C4-2B (cell line): ENCODE measurements at regions not wholly inside any gene's neighbourhood (a gene's known extent, or its start where the extent isn't known, plus 50 kb on each side); places are given as distances from the start of the nearest gene placed in this dataset.

Source experiments
- ZFX ChIP-seq: fragments of 450-650 bp; IDR thresholded peaks from 2 replicates; pipeline ENCODE4 v1.6.1; 2017
- TF ChIP-seq, protein P1 (sequence below): fragments of 450-650 bp; conservative IDR thresholded peaks from 2 replicates; pipeline ENCODE4 v1.5.1; 2017; ENCODE audit warnings: mild to moderate bottlenecking

- TF ChIP-seq, protein P1, sequence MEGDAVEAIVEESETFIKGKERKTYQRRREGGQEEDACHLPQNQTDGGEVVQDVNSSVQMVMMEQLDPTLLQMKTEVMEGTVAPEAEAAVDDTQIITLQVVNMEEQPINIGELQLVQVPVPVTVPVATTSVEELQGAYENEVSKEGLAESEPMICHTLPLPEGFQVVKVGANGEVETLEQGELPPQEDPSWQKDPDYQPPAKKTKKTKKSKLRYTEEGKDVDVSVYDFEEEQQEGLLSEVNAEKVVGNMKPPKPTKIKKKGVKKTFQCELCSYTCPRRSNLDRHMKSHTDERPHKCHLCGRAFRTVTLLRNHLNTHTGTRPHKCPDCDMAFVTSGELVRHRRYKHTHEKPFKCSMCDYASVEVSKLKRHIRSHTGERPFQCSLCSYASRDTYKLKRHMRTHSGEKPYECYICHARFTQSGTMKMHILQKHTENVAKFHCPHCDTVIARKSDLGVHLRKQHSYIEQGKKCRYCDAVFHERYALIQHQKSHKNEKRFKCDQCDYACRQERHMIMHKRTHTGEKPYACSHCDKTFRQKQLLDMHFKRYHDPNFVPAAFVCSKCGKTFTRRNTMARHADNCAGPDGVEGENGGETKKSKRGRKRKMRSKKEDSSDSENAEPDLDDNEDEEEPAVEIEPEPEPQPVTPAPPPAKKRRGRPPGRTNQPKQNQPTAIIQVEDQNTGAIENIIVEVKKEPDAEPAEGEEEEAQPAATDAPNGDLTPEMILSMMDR: no peak
- no peak for TF ChIP-seq ZFX
These were observed 154.5 kb downstream of the RPIA start for GRCh38 chr2:88845772-88846661.
